ENCODE measurements at regions not wholly inside any gene's neighbourhood (a gene's known extent, or its start where the extent isn't known, plus 50 kb on each side); places are given as distances from the start of the nearest gene placed in this dataset.

- Histone ChIP-seq H3K4me3 (ENCODE audit: insufficient read depth, low read depth, low read length) (no peak overlapping the region), H3K4me1 (ENCODE audit: insufficient read depth, low read length) (no peaks in the 10 kb centered on the region), H2AFZ (ENCODE audit: low read depth, low read length) (no peak overlapping the region), H3K36me3 (ENCODE audit: insufficient read depth, low read length) (no peaks in the 10 kb centered on the region), H3K27me3 (ENCODE audit: insufficient read depth, low read length) (no peaks in the 10 kb centered on the region), H3K4me2 (ENCODE audit: low read length) (no peak overlapping the region), H3K79me2 (ENCODE audit: insufficient read depth, low read length) (peaks cover 43% of the 10 kb centered on the region), H4K20me1 (ENCODE audit: insufficient read depth, low read length) (peaks cover 30% of the 10 kb centered on the region), H3K9me3 (ENCODE audit: insufficient read depth, low read depth, low read length) (no peaks in the 10 kb centered on the region), H3K27ac (ENCODE audit: low read depth, low read length) (no peak overlapping the region), H3K9ac (ENCODE audit: low read length) (no peak overlapping the region)
- DNase-seq (ENCODE audit: low read depth): no peak
- H3K4me1 Mint-ChIP-seq (ENCODE audit: low read depth, unreplicated experiment): peaks cover 25% of the 10 kb centered on the region
- no peak for FAIRE-seq
- H3K27ac Mint-ChIP-seq (ENCODE audit: unreplicated experiment): no peak overlapping the region
- no peaks in the 10 kb centered on the region for H3K27me3 Mint-ChIP-seq (ENCODE audit: low read depth, unreplicated experiment)
- H3K4me3 Mint-ChIP-seq (ENCODE audit: unreplicated experiment): no peak overlapping the region
- H3K9me3 Mint-ChIP-seq (ENCODE audit: unreplicated experiment): no peaks in the 10 kb centered on the region
- H3K36me3 Mint-ChIP-seq (ENCODE audit: low read depth, unreplicated experiment): peaks cover 3% of the 10 kb centered on the region
- TF ChIP-seq EZH2 (IDR thresholded peaks at IDR 0.05; ENCODE audit: insufficient read depth, low read length) (no peak), CTCF (IDR thresholded peaks at IDR 0.05; ENCODE audit: insufficient read depth, low read depth, low read length) (no peak)
Observed at GRCh38 chr13:73956795-73957408, 177.3 kb downstream of the KLF12 start.

GRCh38 chr13:73955977-73956500 lies 178.2 kb downstream of the KLF12 start:
- no peaks in the 10 kb centered on the region for H3K9me3 ChIP-seq (ENCODE audit: insufficient read depth, low read depth, low read length)
- no peak for TF ChIP-seq EZH2 (IDR thresholded peaks at IDR 0.05; ENCODE audit: insufficient read depth, low read length)
- no peak for TF ChIP-seq CTCF (IDR thresholded peaks at IDR 0.05; ENCODE audit: insufficient read depth, low read depth, low read length)
- no peak overlapping the region for H3K9ac ChIP-seq (ENCODE audit: low read length)
- H3K27ac ChIP-seq (ENCODE audit: low read depth, low read length): no peak overlapping the region
- H3K4me3 ChIP-seq (ENCODE audit: insufficient read depth, low read depth, low read length): no peak overlapping the region
- no peak overlapping the region for H3K27ac Mint-ChIP-seq (ENCODE audit: unreplicated experiment)
- no peak for FAIRE-seq
- H3K4me1 ChIP-seq (ENCODE audit: insufficient read depth, low read length): no peaks in the 10 kb centered on the region
- no peak for DNase-seq (ENCODE audit: low read depth)
- H3K79me2 ChIP-seq (ENCODE audit: insufficient read depth, low read length): peaks cover 41% of the 10 kb centered on the region
- H3K4me3 Mint-ChIP-seq (ENCODE audit: unreplicated experiment): no peak overlapping the region
- no peaks in the 10 kb centered on the region for H3K27me3 ChIP-seq (ENCODE audit: insufficient read depth, low read length)
- H3K9me3 Mint-ChIP-seq (ENCODE audit: unreplicated experiment): no peaks in the 10 kb centered on the region
- H3K4me1 Mint-ChIP-seq (ENCODE audit: low read depth, unreplicated experiment): peaks cover 27% of the 10 kb centered on the region
- no peak overlapping the region for H2AFZ ChIP-seq (ENCODE audit: low read depth, low read length)
- no peaks in the 10 kb centered on the region for H3K27me3 Mint-ChIP-seq (ENCODE audit: low read depth, unreplicated experiment)
- peaks cover 29% of the 10 kb centered on the region for H4K20me1 ChIP-seq (ENCODE audit: insufficient read depth, low read length)
- peaks cover 3% of the 10 kb centered on the region for H3K36me3 Mint-ChIP-seq (ENCODE audit: low read depth, unreplicated experiment)
- no peaks in the 10 kb centered on the region for H3K36me3 ChIP-seq (ENCODE audit: insufficient read depth, low read length)
- no peak overlapping the region for H3K4me2 ChIP-seq (ENCODE audit: low read length)

GRCh38 chr13:73954808-73955207 lies 179.4 kb downstream of the KLF12 start:
- TF ChIP-seq CTCF (IDR thresholded peaks at IDR 0.05; ENCODE audit: insufficient read depth, low read depth, low read length): no peak
- no peak for TF ChIP-seq EZH2 (IDR thresholded peaks at IDR 0.05; ENCODE audit: insufficient read depth, low read length)
- no peaks in the 10 kb centered on the region for H3K9me3 Mint-ChIP-seq (ENCODE audit: unreplicated experiment)
- Histone ChIP-seq H4K20me1 (ENCODE audit: insufficient read depth, low read length) (peaks cover 34% of the 10 kb centered on the region), H3K4me2 (ENCODE audit: low read length) (no peak overlapping the region), H3K4me1 (ENCODE audit: insufficient read depth, low read length) (no peaks in the 10 kb centered on the region), H3K27me3 (ENCODE audit: insufficient read depth, low read length) (no peaks in the 10 kb centered on the region), H3K27ac (ENCODE audit: low read depth, low read length) (no peak overlapping the region), H3K79me2 (ENCODE audit: insufficient read depth, low read length) (peaks cover 32% of the 10 kb centered on the region), H2AFZ (ENCODE audit: low read depth, low read length) (no peak overlapping the region), H3K9ac (ENCODE audit: low read length) (no peak overlapping the region), H3K4me3 (ENCODE audit: insufficient read depth, low read depth, low read length) (no peak overlapping the region), H3K9me3 (ENCODE audit: insufficient read depth, low read depth, low read length) (no peaks in the 10 kb centered on the region), H3K36me3 (ENCODE audit: insufficient read depth, low read length) (no peaks in the 10 kb centered on the region)
- H3K4me3 Mint-ChIP-seq (ENCODE audit: unreplicated experiment): no peak overlapping the region
- no peak for FAIRE-seq
- H3K36me3 Mint-ChIP-seq (ENCODE audit: low read depth, unreplicated experiment): peaks cover 3% of the 10 kb centered on the region
- peaks cover 32% of the 10 kb centered on the region for H3K4me1 Mint-ChIP-seq (ENCODE audit: low read depth, unreplicated experiment)
- H3K27ac Mint-ChIP-seq (ENCODE audit: unreplicated experiment): no peak overlapping the region
- DNase-seq (ENCODE audit: low read depth): no peak
- no peaks in the 10 kb centered on the region for H3K27me3 Mint-ChIP-seq (ENCODE audit: low read depth, unreplicated experiment)
